Activated CD4-positive, alpha-beta T cell treated with anti-CD3 and anti-CD28 coated beads, Interleukin-2, amount 10 ng/mL, durations not matched to agents 7 days and 5 days (primary cell): ENCODE measurements at regions not wholly inside any gene's neighbourhood (a gene's known extent, or its start where the extent isn't known, plus 50 kb on each side); places are given as distances from the start of the nearest gene placed in this dataset.
"Not testable (repeated sequence)": the region's sequence is repeated elsewhere in the genome, so short reads cannot be mapped to it uniquely, and the experiment has no call there.

Source experiments
- CTCF ChIA-PET: fragments of 350-600 bp; sonication (Branson Sonifier 250); formaldehyde crosslinking; loops from one replicate; lab custom pipeline; 2021; ENCODE audit warnings: antibody characterized with exemption; lab: Charles Lee
- POLR2A ChIA-PET: fragments of 350-600 bp; sonication (Branson Sonifier 250); formaldehyde crosslinking; loops from one replicate; lab custom pipeline; 2021; ENCODE audit warnings: antibody characterized with exemption; lab: Charles Lee
- DNase-seq: peaks from one replicate; pipeline ENCODE4 v3.0.0-alpha.2; 2020
- H3K27ac Mint-ChIP-seq: one replicate; pipeline ENCODE4 v1.8.0; 2021; ENCODE audit warnings: mild to moderate bottlenecking, moderate library complexity, mixed read lengths
- H3K27me3 Mint-ChIP-seq: one replicate; pipeline ENCODE4 v1.8.0; 2021; ENCODE audit warnings: mixed read lengths
- H3K36me3 Mint-ChIP-seq: one replicate; pipeline ENCODE4 v1.8.0; 2021; ENCODE audit warnings: low read depth, mixed read lengths
- H3K4me1 Mint-ChIP-seq: one replicate; pipeline ENCODE4 v1.8.0; 2021; ENCODE audit warnings: mixed read lengths
- H3K4me3 Mint-ChIP-seq: one replicate; pipeline ENCODE4 v1.8.0; 2021; ENCODE audit warnings: mild to moderate bottlenecking, moderate library complexity, mixed read lengths
- H3K9me3 Mint-ChIP-seq: one replicate; pipeline ENCODE4 v1.8.0; 2021; ENCODE audit warnings: mixed read lengths

DNA sequence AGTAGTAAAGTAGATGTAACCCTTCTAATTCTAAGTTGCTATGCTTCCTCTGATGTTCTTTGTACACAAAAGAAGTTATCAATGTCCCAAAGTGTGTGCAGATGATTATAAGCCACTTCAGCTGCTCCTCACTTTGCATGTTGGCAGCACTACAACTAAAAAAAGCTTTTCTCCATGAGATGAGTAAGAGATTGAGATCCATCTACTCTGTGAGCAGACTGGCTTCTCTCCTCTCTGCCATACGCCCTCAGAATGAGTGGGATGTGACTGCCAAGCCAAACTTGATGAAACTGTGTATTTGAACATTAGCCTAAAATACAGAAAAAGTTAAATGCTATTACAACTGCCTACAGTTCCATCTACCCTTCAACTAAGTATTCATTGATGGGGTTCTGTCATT, 102.9 kb upstream of the ETV1 start:
- H3K4me3 Mint-ChIP-seq: no peak overlapping the region
- ChIA-PET CTCF (no interaction called here), POLR2A (no interaction called here)
- peaks cover 2% of the 10 kb centered on the region for H3K9me3 Mint-ChIP-seq
- no peaks in the 10 kb centered on the region for H3K4me1 Mint-ChIP-seq
- DNase-seq: no peak
- H3K27me3 Mint-ChIP-seq: no peaks in the 10 kb centered on the region
- H3K36me3 Mint-ChIP-seq: no peaks in the 10 kb centered on the region
- no peak overlapping the region for H3K27ac Mint-ChIP-seq

DNA sequence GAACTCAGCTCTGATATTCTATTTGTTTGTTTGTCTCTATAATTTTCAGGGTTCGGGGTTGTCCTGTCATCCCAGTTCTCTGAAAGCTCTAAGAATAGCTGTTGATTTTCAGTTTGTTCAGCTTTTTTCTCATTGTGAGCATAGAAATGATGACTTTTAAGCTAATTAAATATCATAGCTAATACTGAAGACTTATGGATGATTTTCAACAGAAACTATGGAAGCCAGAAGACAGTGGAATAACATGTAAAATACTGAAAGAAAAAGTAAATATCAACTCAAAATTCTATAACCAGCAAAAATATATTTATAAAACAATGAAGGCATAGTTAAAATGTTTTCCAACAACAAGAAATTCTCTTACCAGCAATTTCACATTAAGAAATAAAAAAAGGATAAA, 96.4 kb upstream of the ETV1 start:
- peaks cover 6% of the 10 kb centered on the region for H3K9me3 Mint-ChIP-seq
- H3K36me3 Mint-ChIP-seq: no peaks in the 10 kb centered on the region
- no peak overlapping the region for H3K27ac Mint-ChIP-seq
- POLR2A ChIA-PET: no interaction called here
- H3K4me3 Mint-ChIP-seq: no peak overlapping the region
- DNase-seq: no peak
- CTCF ChIA-PET: no interaction called here
- no peaks in the 10 kb centered on the region for H3K4me1 Mint-ChIP-seq
- H3K27me3 Mint-ChIP-seq: no peaks in the 10 kb centered on the region

DNA sequence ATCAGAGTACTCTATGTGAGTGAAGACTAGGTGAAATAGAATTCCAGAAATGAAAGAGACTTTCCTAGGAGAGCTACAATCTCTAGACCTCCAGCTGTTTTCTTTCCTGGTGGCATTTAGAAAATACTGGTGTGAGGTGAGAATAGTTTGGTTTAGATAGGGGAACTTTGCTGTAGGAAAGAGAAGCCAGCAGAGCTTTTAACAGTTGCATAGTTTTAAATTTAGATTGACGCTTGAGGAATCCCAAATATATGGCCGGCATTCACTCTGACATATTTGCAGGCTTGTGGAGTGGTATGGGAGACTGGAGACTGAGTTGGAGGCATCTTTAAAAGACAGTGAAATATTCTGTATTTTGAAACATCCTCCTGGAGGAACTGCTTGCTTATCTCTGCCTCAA, 94.3 kb upstream of the ETV1 start:
- H3K36me3 Mint-ChIP-seq: no peaks in the 10 kb centered on the region
- H3K27ac Mint-ChIP-seq: no peak overlapping the region
- H3K27me3 Mint-ChIP-seq: no peaks in the 10 kb centered on the region
- CTCF ChIA-PET: no interaction called here
- peaks cover 13% of the 10 kb centered on the region for H3K9me3 Mint-ChIP-seq
- DNase-seq: no peak
- POLR2A ChIA-PET: no interaction called here
- no peaks in the 10 kb centered on the region for H3K4me1 Mint-ChIP-seq
- no peak overlapping the region for H3K4me3 Mint-ChIP-seq

DNA sequence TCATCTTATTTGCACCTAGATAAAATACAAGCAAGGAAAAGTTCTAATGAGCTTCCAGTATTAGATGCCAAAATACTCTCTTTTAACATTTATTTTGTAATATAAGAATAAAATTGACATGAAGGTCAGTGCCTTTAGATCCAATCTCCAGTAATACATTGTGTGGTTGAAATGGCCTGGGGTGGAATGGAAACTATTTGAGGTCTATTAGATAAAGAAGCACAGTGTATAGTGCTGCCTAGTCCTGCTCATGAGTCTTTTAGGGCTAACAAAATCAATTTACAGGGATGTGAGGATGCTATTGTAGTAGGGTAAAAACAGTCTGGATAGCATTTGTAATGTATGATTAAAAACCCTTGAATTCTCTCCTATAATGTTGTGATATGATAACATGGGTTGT, 84.5 kb upstream of the ETV1 start:
- POLR2A ChIA-PET: no interaction called here
- Mint-ChIP-seq H3K9me3 (peaks cover 2% of the 10 kb centered on the region), H3K27ac (no peak overlapping the region), H3K4me3 (no peak overlapping the region), H3K4me1 (no peaks in the 10 kb centered on the region), H3K36me3 (no peaks in the 10 kb centered on the region), H3K27me3 (no peaks in the 10 kb centered on the region)
- CTCF ChIA-PET: no interaction called here
- no peak for DNase-seq

DNA sequence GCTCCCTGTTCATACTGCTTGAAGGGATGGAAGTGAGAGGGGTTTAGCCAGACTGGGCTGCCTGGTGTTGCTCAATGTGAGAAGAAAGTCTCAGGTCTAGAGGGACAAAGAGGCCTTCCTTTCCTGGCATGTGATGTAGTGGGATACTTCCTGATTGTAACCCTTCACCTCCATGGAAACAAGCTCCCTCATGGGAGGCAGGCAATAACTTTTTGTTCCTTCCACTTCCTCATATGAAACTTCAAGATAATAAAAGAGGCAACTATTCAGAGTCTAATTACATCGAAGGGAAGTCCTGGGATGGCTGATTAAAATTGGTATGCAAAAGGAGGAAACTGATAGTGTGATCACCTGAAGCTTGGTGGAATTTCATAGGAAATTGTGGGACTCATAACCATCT, 84.1 kb upstream of the ETV1 start:
- no peaks in the 10 kb centered on the region for H3K4me1 Mint-ChIP-seq
- no peak overlapping the region for H3K27ac Mint-ChIP-seq
- H3K9me3 Mint-ChIP-seq: peaks cover 2% of the 10 kb centered on the region
- ChIA-PET CTCF (no interaction called here), POLR2A (no interaction called here)
- no peak overlapping the region for H3K4me3 Mint-ChIP-seq
- no peaks in the 10 kb centered on the region for H3K36me3 Mint-ChIP-seq
- H3K27me3 Mint-ChIP-seq: no peaks in the 10 kb centered on the region
- no peak for DNase-seq

DNA sequence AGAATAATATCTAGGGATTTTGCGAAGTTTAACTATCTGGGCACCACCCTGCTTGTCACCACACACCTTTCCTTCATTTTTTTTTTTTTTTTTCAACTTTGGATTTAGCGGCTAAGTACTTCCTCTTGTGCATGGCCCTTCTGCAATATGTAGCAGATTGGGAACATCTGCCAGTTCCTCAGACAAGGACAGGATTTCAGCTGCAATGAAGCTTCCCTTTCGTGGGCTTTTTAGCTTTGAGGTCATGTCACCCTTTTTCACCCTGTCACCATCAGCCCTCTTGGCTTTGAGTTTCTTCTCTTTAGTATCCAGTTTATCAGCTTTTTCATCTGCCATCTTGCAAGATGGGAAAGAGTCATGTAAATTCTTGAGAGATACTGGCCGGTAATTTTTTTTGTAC, 81.6 kb upstream of the ETV1 start:
- Mint-ChIP-seq H3K4me1 (no peaks in the 10 kb centered on the region), H3K36me3 (no peaks in the 10 kb centered on the region), H3K27ac (no peak overlapping the region), H3K4me3 (no peak overlapping the region), H3K27me3 (no peaks in the 10 kb centered on the region), H3K9me3 (peaks cover 8% of the 10 kb centered on the region)
- CTCF ChIA-PET: interaction anchor here (0.7 kb wide), 1 partner anchor 16 kb away, joined by 3 read pairs; no protein-coding TSS in a partner anchor
- DNase-seq: no peak
- POLR2A ChIA-PET: no interaction called here

DNA sequence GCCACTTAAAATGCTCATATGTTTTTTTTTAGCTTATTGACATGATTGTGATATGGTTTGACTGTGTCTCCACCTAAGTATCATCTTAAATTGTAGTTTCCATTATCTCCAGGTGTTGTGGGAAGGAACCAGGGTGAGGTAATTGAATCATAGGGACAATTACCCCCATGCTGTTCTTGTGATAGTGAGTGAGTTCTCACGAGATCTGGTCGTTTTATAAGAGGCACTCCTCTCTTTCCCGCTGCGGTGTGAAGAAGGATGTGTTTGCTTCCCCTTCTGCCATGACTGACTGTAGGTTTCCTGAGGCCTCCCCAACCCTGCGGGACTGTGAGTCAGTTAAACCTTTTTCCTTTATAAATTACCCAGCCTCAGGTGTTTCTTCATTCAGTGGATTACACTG, 80.5 kb upstream of the ETV1 start:
- POLR2A ChIA-PET: no interaction called here
- Mint-ChIP-seq H3K4me3 (no peak overlapping the region), H3K4me1 (no peaks in the 10 kb centered on the region), H3K36me3 (no peaks in the 10 kb centered on the region), H3K27ac (no peak overlapping the region), H3K9me3 (peaks cover 10% of the 10 kb centered on the region), H3K27me3 (no peaks in the 10 kb centered on the region)
- CTCF ChIA-PET: no interaction called here
- no peak for DNase-seq

DNA sequence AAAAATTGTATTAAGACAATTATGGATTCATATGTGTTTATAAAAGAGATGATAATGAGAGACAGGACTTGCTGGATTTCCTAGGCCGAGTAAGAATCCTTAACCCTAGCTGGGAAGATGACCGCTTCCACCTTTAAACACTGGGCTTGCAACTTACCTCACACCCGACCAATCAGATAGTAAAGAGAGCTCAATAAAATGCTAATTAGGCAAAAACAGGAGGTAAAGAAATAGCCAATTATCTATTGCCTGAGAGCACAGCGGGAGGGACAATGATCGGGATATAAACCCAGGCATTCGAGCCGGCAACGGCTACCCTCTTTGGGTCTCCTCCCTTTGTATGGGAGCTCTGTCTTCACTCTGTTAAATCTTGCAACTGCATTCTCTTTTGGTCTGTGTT, 77.3 kb upstream of the ETV1 start:
- H3K27ac Mint-ChIP-seq, H3K36me3 Mint-ChIP-seq, H3K4me1 Mint-ChIP-seq, H3K4me3 Mint-ChIP-seq, DNase-seq, CTCF ChIA-PET, POLR2A ChIA-PET, H3K27me3 Mint-ChIP-seq: not testable (repeated sequence)
- H3K9me3 Mint-ChIP-seq: peaks cover 12% of the 10 kb centered on the region

DNA sequence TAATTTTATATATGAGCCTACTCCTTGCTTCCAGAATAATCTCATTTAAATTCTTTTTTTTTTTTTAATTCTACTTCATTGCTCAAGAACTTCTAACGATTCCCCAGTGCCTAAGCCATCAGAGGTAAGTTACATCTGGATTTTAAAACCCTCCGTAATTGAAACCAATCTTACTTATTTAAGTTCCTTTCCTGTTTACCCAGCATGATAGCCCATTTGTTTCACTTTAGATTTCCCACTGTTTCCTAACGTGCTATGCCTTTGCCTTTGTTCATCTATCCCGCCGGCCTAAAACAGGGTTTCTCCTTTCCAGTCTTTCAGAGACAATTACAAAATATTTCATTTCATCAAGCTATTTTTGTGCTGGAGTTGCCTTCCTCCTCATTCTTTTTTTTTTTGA, 75.8 kb upstream of the ETV1 start:
- H3K4me1 Mint-ChIP-seq: no peaks in the 10 kb centered on the region
- no peaks in the 10 kb centered on the region for H3K36me3 Mint-ChIP-seq
- ChIA-PET POLR2A (no interaction called here), CTCF (no interaction called here)
- H3K27ac Mint-ChIP-seq: no peak overlapping the region
- no peak for DNase-seq
- H3K4me3 Mint-ChIP-seq: no peak overlapping the region
- no peaks in the 10 kb centered on the region for H3K27me3 Mint-ChIP-seq
- peaks cover 15% of the 10 kb centered on the region for H3K9me3 Mint-ChIP-seq

DNA sequence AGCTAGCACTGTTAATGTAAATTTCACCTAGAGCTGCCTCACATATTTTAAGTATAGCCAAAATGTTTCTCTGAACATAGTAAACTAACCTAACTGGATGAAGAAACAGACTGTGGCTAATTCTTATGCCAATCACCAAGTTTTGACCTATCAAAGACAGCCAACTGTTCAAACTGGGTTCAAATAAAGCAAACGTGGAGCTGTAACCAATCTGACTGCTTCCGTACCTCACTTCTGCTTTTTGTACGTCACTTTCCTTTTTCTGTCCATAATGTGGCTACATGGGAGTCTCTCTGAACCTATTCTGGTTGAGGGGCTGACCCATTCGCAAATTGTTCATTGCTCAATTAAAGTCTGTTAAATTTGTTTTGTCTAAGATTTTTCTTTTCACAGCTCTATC, 66.3 kb upstream of the ETV1 start:
- no peak for DNase-seq
- no peaks in the 10 kb centered on the region for H3K36me3 Mint-ChIP-seq
- H3K9me3 Mint-ChIP-seq: peaks cover 11% of the 10 kb centered on the region
- H3K4me3 Mint-ChIP-seq: no peak overlapping the region
- ChIA-PET POLR2A (no interaction called here), CTCF (no interaction called here)
- H3K4me1 Mint-ChIP-seq: no peaks in the 10 kb centered on the region
- H3K27ac Mint-ChIP-seq: no peak overlapping the region
- no peaks in the 10 kb centered on the region for H3K27me3 Mint-ChIP-seq

DNA sequence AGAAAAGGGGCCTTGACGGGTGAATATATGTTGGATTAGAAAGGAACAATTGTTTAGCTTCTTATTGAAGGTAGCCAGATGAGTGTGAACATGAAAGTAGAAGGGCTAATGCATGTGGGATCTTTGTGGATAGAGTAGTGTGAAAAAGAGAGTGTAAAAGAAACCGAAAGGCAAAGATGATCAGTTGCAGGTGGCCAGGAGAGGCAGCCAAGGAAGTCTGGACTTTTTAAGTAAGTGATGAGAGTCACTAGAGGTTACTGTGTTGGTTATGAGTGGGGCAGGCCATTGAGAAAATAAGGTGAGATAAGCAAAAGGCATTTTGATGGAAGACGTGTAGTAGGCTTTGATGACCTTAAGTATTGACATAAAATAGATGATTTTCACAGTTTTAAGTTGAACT, 64.7 kb upstream of the ETV1 start:
- DNase-seq: no peak
- ChIA-PET POLR2A (no interaction called here), CTCF (no interaction called here)
- Mint-ChIP-seq H3K27ac (no peak overlapping the region), H3K4me3 (no peak overlapping the region), H3K4me1 (no peaks in the 10 kb centered on the region), H3K27me3 (no peaks in the 10 kb centered on the region), H3K9me3 (peaks cover 8% of the 10 kb centered on the region), H3K36me3 (no peaks in the 10 kb centered on the region)

DNA sequence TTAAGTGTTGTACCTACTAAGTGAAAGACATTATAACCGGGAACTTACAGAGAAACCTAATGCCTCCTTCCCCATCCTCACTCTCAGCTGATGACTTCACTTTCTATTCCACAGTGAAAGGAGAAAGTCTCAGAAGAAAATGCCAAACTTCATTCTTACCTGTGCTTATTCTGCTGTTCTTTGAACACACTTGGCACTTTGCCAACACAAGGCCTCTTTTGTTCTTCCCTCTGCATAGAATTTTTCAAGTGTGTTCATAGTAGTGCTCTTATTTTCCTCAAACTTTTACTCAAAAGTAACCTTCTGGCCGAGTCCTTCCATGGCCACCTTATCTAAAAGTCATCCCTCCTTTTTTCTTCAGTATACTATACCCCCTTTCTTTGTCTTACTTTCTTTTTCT, 59.4 kb upstream of the ETV1 start:
- no peak overlapping the region for H3K27ac Mint-ChIP-seq
- no peaks in the 10 kb centered on the region for H3K27me3 Mint-ChIP-seq
- POLR2A ChIA-PET: no interaction called here
- no peak for DNase-seq
- CTCF ChIA-PET: no interaction called here
- peaks cover 13% of the 10 kb centered on the region for H3K9me3 Mint-ChIP-seq
- no peaks in the 10 kb centered on the region for H3K4me1 Mint-ChIP-seq
- no peak overlapping the region for H3K4me3 Mint-ChIP-seq
- H3K36me3 Mint-ChIP-seq: no peaks in the 10 kb centered on the region

DNA sequence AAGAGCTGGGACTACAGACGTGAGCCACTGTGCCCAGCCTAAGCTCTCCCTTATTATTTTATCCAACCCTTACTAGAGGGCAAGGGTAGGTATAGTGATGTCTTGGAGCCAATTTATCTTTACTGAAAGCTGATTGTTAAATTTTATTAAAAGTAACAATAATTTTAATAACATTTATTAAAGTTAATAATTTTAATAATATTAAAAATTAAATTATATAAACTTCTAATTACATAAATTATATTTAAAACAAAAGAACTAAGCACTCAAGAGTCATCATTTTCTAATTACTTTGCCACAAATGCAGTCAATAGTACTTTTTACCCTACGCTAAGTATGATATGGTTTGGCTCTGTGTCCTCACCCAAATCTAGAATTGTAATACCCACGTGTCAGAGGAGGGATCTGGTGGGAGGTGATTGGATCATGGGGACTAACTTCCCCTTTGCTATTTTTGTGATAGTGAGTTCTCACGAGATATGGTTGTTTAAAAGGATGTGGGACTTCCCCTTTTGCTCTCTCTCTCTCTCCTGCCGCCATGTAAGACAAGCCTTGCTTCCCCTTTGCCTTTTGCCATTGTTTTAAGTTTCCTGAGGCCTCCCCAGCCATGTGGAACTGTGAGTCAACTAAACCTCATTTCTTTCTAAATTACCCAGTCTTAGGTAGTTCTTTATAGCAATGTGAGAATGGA, 58.4 kb upstream of the ETV1 start:
- H3K4me3 Mint-ChIP-seq: no peak overlapping the region
- DNase-seq: no peak
- H3K9me3 Mint-ChIP-seq: peaks cover 13% of the 10 kb centered on the region
- ChIA-PET POLR2A (no interaction called here), CTCF (interaction anchor here (0.7 kb wide), 1 partner anchor 626 kb away, joined by 3 read pairs; no protein-coding TSS in a partner anchor)
- no peaks in the 10 kb centered on the region for H3K27me3 Mint-ChIP-seq
- no peak overlapping the region for H3K27ac Mint-ChIP-seq
- no peaks in the 10 kb centered on the region for H3K4me1 Mint-ChIP-seq
- H3K36me3 Mint-ChIP-seq: no peaks in the 10 kb centered on the region

DNA sequence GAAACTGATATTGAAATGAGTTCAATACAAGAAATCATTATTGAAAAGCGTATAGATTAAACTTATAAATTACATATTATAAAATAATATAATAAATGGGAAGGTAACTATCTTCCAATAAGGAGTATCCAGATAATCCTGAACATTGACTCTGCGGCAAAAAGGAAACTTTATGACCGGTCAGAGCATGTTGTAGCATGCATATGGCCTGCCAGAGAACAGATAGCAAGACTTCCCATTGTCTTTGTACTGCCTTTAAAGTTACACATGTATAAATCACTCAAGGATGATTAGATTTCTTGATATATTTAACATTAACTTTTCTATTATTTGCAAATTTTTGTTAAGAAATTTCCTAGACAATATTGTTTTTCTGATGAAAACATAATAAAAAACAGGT, 56.2 kb upstream of the ETV1 start:
- no peak for DNase-seq
- ChIA-PET POLR2A (no interaction called here), CTCF (no interaction called here)
- no peaks in the 10 kb centered on the region for H3K27me3 Mint-ChIP-seq
- H3K9me3 Mint-ChIP-seq: peaks cover 6% of the 10 kb centered on the region
- no peaks in the 10 kb centered on the region for H3K4me1 Mint-ChIP-seq
- H3K4me3 Mint-ChIP-seq: no peak overlapping the region
- H3K36me3 Mint-ChIP-seq: no peaks in the 10 kb centered on the region
- H3K27ac Mint-ChIP-seq: no peak overlapping the region
